ENCODE measurements at regions not wholly inside any gene's neighbourhood (a gene's known extent, or its start where the extent isn't known, plus 50 kb on each side); places are given as distances from the start of the nearest gene placed in this dataset.

DNA sequence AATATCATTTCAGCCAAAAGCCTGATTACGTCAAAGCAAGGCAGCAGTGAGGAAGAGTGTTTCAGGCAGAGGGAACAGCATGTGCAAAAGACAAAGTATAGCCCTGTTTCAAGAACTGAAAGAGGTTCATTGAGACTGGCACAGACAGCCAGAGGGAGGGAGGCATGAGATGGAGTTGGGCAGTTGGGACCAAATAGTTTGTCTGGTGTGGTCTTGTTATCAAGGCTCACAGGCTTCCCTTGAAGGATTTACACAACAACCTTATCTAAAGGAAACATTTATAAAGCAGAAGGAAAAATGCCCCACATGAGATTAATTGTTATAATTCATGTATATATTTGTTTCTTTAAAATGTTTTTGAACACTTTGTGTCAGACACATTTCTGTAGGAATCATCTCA, 253.3 kb downstream of the DMAC1 start:
- DNase-seq: no peak
- no peak for TF ChIP-seq USF1 (IDR thresholded peaks at IDR 0.05; ENCODE audit: borderline replicate concordance, low read depth)
- TF ChIP-seq SMC3 (IDR thresholded peaks at IDR 0.05; ENCODE audit: low read depth, low read length): no peak
- no peak for TF ChIP-seq MEF2A (IDR thresholded peaks at IDR 0.05; ENCODE audit: borderline replicate concordance, low read depth)
- no peak for TF ChIP-seq MXI1 (IDR thresholded peaks at IDR 0.05; ENCODE audit: low read depth, low read length)
- no peak for TF ChIP-seq RCOR1 (IDR thresholded peaks at IDR 0.05; ENCODE audit: low read length)
- TF ChIP-seq RFX5 (IDR thresholded peaks at IDR 0.05; ENCODE audit: low read length): no peak
- no peak for TF ChIP-seq GATA2 (CRISPR knock-in tag; IDR thresholded peaks at IDR 0.05)
- no peak for TF ChIP-seq CHD2 (IDR thresholded peaks at IDR 0.05; ENCODE audit: low read length, partially characterized antibody)
- TF ChIP-seq FOXJ3 (CRISPR knock-in tag; IDR thresholded peaks at IDR 0.05): no peak
- no peak for TF ChIP-seq IRF3 (IDR thresholded peaks at IDR 0.05; ENCODE audit: low read depth, low read length)
- no peak for TF ChIP-seq USF2 (IDR thresholded peaks at IDR 0.05; ENCODE audit: borderline replicate concordance, low read depth, low read length)
- TF ChIP-seq PBX3 (IDR thresholded peaks at IDR 0.05): no peak
- no peak for TF ChIP-seq TCF12 (IDR thresholded peaks at IDR 0.05)
- Histone ChIP-seq H2AFZ (ENCODE audit: low read depth) (no peak overlapping the region), H3K9me2 (no peaks in the 10 kb centered on the region), H3K9me3 (no peaks in the 10 kb centered on the region), H3K79me2 (ENCODE audit: insufficient read depth) (no peaks in the 10 kb centered on the region), H4K20me1 (ENCODE audit: insufficient read depth) (no peaks in the 10 kb centered on the region), H3K9ac (no peak overlapping the region), H3K4me2 (no peak overlapping the region), H3K27ac (ENCODE audit: low read depth in 2 of 2, low read length in 1 of 2) (no peak overlapping the region), H3K4me1 (ENCODE audit: control insufficient read depth in 1 of 2, insufficient read depth in 2 of 2, low read depth in 1 of 2, low read length in 1 of 2) (no peaks in the 10 kb centered on the region), H3K36me3 (replicated peaks in 1 of 2; ENCODE audit: control insufficient read depth in 1 of 2, insufficient read depth in 2 of 2, low read length in 1 of 2) (no peaks in the 10 kb centered on the region), H3F3A (replicated peaks; ENCODE audit: insufficient read depth) (no peaks in the 10 kb centered on the region), H3K4me3 (ENCODE audit: low read depth in 2 of 2, low read length in 1 of 2) (no peak overlapping the region), H3K27me3 (ENCODE audit: insufficient read depth) (no peaks in the 10 kb centered on the region)
- ChIA-PET POLR2A (no interaction called here), CTCF (interaction anchor here (0.9 kb wide), 1 partner anchor 10 kb away, joined by 3 read pairs; no protein-coding TSS in a partner anchor)
- 67% methylated on average over 1 of the region's 1 CpG for WGBS (ENCODE audit: low lambda C conversion rate)

DNA sequence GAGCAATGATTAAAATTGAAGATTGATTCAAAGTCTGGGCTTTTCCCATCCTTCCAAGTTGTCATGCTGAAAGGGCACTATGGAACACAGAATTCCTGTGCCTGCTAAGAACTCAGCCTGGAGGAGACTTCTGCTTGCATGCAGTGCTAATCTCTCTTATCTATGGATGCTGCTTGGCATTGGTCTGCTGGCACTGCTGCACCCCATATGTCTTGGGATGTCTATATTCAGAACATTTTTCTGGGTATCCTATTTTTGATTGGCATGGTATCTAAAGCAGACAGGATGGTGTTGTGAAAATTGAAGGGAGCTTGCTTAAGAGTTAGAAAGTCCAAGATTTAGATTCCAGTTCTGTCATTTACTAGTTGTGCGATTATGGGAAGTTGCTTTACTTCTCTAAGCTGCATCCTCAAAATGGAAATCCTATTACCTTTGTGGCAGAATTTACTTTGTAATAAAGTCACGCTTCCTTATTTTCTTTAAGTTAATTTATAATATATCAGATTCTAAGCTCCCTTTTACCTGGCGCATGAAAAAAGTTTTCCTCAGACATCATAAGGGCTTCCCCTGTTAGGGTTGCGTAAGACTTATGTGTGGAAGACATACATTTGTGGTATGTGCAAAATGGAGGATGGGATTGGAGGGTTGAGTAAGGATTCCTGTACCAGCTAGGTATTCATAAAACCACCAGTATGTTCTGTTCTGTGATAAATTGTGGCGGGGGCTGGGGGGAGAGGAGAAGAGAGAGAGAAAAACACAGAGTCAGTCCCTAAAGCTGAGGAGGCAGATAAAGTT, 254.0 kb downstream of the DMAC1 start:
- no peaks in the 10 kb centered on the region for H4K20me1 ChIP-seq (ENCODE audit: insufficient read depth)
- H3K36me3 ChIP-seq (replicated peaks in 1 of 2; ENCODE audit: control insufficient read depth in 1 of 2, insufficient read depth in 2 of 2, low read length in 1 of 2): no peaks in the 10 kb centered on the region
- no peak overlapping the region for H2AFZ ChIP-seq (ENCODE audit: low read depth)
- CTCF ChIA-PET: interaction anchor here (0.9 to 1.4 kb wide), 2 partner anchors 9 kb away, joined by 3 read pairs; no protein-coding TSS in a partner anchor
- POLR2A ChIA-PET: no interaction called here
- no peaks in the 10 kb centered on the region for H3K79me2 ChIP-seq (ENCODE audit: insufficient read depth)
- no peaks in the 10 kb centered on the region for H3K4me1 ChIP-seq (ENCODE audit: control insufficient read depth in 1 of 2, insufficient read depth in 2 of 2, low read depth in 1 of 2, low read length in 1 of 2)
- no peak overlapping the region for H3K4me2 ChIP-seq
- H3K9ac ChIP-seq: no peak overlapping the region
- WGBS (ENCODE audit: low lambda C conversion rate): 65% methylated on average over 5 of the region's 5 CpGs
- H3K27ac ChIP-seq (ENCODE audit: low read depth in 2 of 2, low read length in 1 of 2): no peak overlapping the region
- H3K9me2 ChIP-seq: no peaks in the 10 kb centered on the region
- H3K27me3 ChIP-seq (ENCODE audit: insufficient read depth): no peaks in the 10 kb centered on the region
- TF ChIP-seq GATA2 (CRISPR knock-in tag; IDR thresholded peaks at IDR 0.05) (no peak), TCF12 (IDR thresholded peaks at IDR 0.05) (no peak), FOSL2 (IDR thresholded peaks at IDR 0.05; ENCODE audit: borderline replicate concordance, low read depth) (no peak), NFIC (IDR thresholded peaks at IDR 0.05; ENCODE audit: borderline replicate concordance) (no peak), FOXM1 (IDR thresholded peaks at IDR 0.05; ENCODE audit: low read depth) (no peak), NRF1 (IDR thresholded peaks at IDR 0.05; ENCODE audit: low read depth, low read length) (no peak)
- H3K9me3 ChIP-seq: no peaks in the 10 kb centered on the region
- DNase-seq: no peak
- H3F3A ChIP-seq (replicated peaks; ENCODE audit: insufficient read depth): no peaks in the 10 kb centered on the region
- no peak overlapping the region for H3K4me3 ChIP-seq (ENCODE audit: low read depth in 2 of 2, low read length in 1 of 2)

All from SK-N-SH (cell line).